Kidney (tissue), 13 donors: ENCODE measurements at regions not wholly inside any gene's neighbourhood (a gene's known extent, or its start where the extent isn't known, plus 50 kb on each side); places are given as distances from the start of the nearest gene placed in this dataset.

Experiments used
- DNase-seq, 5 donors: peaks; one replicate each; pipeline ENCODE4 v3.0.0-alpha.2; 2013 to 2020
- FAIRE-seq: peaks from 2 replicates; lab custom pipeline; 2012; peaks lifted over from hg19 to GRCh38; lab: Jason Lieb, UNC
- H3K27ac ChIP-seq, 2 donors: one replicate each; pipeline ENCODE4 v1.7.0; 2013; ENCODE audit warnings: low read depth in 2 of 2, low read length in 2 of 2, inconsistent platforms in 1 of 2
- H3K27me3 ChIP-seq: one replicate; pipeline ENCODE4 v1.7.1; 2013; ENCODE audit warnings: low read length, inconsistent platforms; ENCODE audit not compliant: control insufficient read depth, insufficient read depth
- H3K36me3 ChIP-seq, 3 donors: one replicate each; pipeline versions ENCODE4 v1.7.0 to v1.7.1; 2013; ENCODE audit warnings: low read length in 3 of 3, control low read depth in 1 of 3, inconsistent platforms in 1 of 3; ENCODE audit not compliant: insufficient read depth in 3 of 3, control insufficient read depth in 2 of 3
- H3K4me1 ChIP-seq, 3 donors: one replicate each; pipeline versions ENCODE4 v1.7.0 to v1.7.1; 2013; ENCODE audit warnings: low read length in 3 of 3, inconsistent platforms in 1 of 3, low read depth in 1 of 3; ENCODE audit not compliant: control insufficient read depth in 2 of 3, insufficient read depth in 2 of 3
- H3K4me3 ChIP-seq, 3 donors: one replicate each; pipeline versions ENCODE4 v1.7.0 to v1.8.1; 2013; ENCODE audit warnings: low read length in 3 of 3, control low read depth in 1 of 3, inconsistent platforms in 1 of 3
- H3K9ac ChIP-seq, 3 donors: one replicate each; pipeline versions ENCODE4 v1.7.0 to v1.7.1; 2013; ENCODE audit warnings: low read length in 3 of 3, control low read depth in 1 of 3, inconsistent platforms in 1 of 3
- H3K9me3 ChIP-seq, 3 donors: one replicate each; pipeline versions ENCODE4 v1.7.0 to v1.7.1; 2013; ENCODE audit warnings: low read length in 3 of 3, control low read depth in 1 of 3, inconsistent platforms in 1 of 3; ENCODE audit not compliant: control insufficient read depth in 2 of 3, insufficient read depth in 1 of 3
- intact Hi-C: fragments of 100-400 bp; cut with DNase I; formaldehyde crosslinking; loops from one replicate; pipeline ENCODE4 v1.11.1; 2022
- TF ChIP-seq, protein P1 (sequence below): IDR thresholded peaks from 3 replicates; pipeline ENCODE4 v1.5.1; 2012; ENCODE audit warnings: mild to moderate bottlenecking, moderate library complexity, borderline replicate concordance; ENCODE audit not compliant: insufficient read depth; ENCODE audit errors: extremely low read depth
- donor health status: control.
- donor health status: control.
- donor health status: control.
- donor health status: control.
- donor health status: control.
- donor health status: DM: yes; HTN: yes; CAD: no.
- donor health status: Normal renal cell carcinoma (clear cell type).

DNA sequence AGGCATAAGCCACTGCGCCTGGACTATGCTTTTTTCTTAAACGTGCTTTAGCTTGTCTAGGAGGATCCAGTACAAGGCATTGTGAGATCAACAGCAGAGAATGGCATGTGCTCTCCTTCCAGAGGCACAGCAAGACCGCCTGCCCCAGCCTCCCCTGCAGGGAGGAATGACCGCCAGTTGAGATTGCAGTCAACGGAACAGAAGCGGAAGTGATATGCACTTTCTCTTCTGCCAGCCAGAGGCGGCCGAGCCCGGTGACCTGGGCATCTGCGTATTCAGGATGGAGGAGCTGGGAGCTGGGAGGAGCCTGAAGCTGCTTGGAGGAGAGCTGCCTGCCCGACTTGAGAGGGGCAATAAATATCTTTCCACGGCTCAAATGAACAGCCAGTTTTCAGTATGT, 243.0 kb downstream of the CTTN start:
- TF ChIP-seq, protein P1, sequence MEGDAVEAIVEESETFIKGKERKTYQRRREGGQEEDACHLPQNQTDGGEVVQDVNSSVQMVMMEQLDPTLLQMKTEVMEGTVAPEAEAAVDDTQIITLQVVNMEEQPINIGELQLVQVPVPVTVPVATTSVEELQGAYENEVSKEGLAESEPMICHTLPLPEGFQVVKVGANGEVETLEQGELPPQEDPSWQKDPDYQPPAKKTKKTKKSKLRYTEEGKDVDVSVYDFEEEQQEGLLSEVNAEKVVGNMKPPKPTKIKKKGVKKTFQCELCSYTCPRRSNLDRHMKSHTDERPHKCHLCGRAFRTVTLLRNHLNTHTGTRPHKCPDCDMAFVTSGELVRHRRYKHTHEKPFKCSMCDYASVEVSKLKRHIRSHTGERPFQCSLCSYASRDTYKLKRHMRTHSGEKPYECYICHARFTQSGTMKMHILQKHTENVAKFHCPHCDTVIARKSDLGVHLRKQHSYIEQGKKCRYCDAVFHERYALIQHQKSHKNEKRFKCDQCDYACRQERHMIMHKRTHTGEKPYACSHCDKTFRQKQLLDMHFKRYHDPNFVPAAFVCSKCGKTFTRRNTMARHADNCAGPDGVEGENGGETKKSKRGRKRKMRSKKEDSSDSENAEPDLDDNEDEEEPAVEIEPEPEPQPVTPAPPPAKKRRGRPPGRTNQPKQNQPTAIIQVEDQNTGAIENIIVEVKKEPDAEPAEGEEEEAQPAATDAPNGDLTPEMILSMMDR = no peak
- Histone ChIP-seq H3K27me3 (no peaks in the 10 kb centered on the region), H3K9ac (no peak overlapping the region), H3K27ac (no peak overlapping the region), H3K4me1 (no peaks in the 10 kb centered on the region), H3K4me3 (no peak overlapping the region), H3K36me3 (peaks cover 0 to under 1% (median 0%) of the 10 kb centered on the region in 3 donors), H3K9me3 (no peaks in the 10 kb centered on the region)
- intact Hi-C loops = no loop called here
- FAIRE-seq (no peak), DNase-seq (peak in 4 of 5 donors; percentile 62 to 75 (median 72))

DNA sequence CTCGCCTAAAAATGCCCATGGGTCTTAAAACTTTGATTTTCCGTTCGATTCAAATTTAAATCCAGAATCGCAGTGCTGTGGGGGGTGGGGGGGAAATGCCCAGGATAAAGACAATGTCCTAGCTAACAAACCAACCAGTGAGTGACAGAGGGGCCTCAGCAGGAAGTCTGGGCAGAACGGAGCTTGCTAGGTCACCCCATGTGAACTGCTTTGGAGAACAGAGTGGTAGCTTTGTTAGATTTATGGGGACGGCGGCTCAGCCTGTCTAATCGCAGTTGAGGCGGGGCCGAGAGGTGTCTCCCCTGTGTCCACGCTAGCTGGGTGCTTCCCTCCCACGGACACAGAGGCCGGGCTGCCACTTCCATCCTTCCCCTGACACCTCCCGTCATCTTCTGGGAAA, 243.9 kb downstream of the CTTN start:
- no peaks in the 10 kb centered on the region for H3K36me3 ChIP-seq
- H3K27ac ChIP-seq = no peak overlapping the region
- no peaks in the 10 kb centered on the region for H3K27me3 ChIP-seq
- FAIRE-seq (no peak), DNase-seq (no peak)
- H3K9me3 ChIP-seq = no peaks in the 10 kb centered on the region
- no peaks in the 10 kb centered on the region for H3K4me1 ChIP-seq
- intact Hi-C loops = no loop called here
- TF ChIP-seq, protein P1 = no peak
- no peak overlapping the region for H3K4me3 ChIP-seq
- H3K9ac ChIP-seq = no peak overlapping the region

DNA sequence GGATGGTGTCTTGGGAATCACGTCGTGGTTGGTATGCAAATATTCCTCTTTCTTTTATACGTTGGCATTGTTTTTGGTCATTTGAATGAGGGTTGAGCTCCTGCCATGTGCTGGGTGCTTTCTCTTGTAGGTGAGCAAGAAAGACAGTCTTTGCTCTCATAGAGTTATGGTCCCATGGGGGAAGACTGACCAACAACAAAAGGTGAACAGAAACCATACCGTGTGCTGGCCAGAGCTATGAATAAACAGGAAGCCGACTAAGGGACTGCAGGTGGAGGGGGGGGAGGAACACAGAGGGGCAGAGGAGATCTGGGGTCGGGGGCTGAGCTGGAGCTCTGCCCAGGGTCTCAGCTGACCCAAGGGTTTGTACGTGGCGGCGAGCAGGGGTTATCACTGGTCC, 245.3 kb downstream of the CTTN start:
- Histone ChIP-seq H3K4me3 (no peak overlapping the region), H3K9me3 (no peaks in the 10 kb centered on the region), H3K9ac (no peak overlapping the region), H3K27ac (no peak overlapping the region), H3K4me1 (no peaks in the 10 kb centered on the region), H3K36me3 (no peaks in the 10 kb centered on the region), H3K27me3 (no peaks in the 10 kb centered on the region)
- intact Hi-C loops = no loop called here
- TF ChIP-seq, protein P1 = no peak
- no peak for FAIRE-seq
- DNase-seq = no peak
